Neuronal stem cell (in vitro differentiated cells): ENCODE measurements at regions not wholly inside any gene's neighbourhood (a gene's known extent, or its start where the extent isn't known, plus 50 kb on each side); places are given as distances from the start of the nearest gene placed in this dataset.

Source experiments
- DNase-seq: peaks from one replicate; pipeline ENCODE4 v3.0.0-alpha.2; 2013; ENCODE audit warnings: low spot score
- H2AFZ ChIP-seq: one replicate; pipeline ENCODE4 v1.6.1; 2013; ENCODE audit warnings: mild to moderate bottlenecking, low read length, inconsistent platforms
- H2AK5ac ChIP-seq: 2 replicates; pipeline ENCODE4 v1.6.1; 2013; ENCODE audit warnings: low read depth, mild to moderate bottlenecking, inconsistent platforms, low read length, moderate library complexity, mixed read lengths
- H2BK120ac ChIP-seq: 2 replicates; pipeline ENCODE4 v1.6.1; 2013; ENCODE audit warnings: low read depth, mild to moderate bottlenecking, inconsistent platforms, low read length, moderate library complexity, mixed read lengths
- H2BK12ac ChIP-seq: one replicate; pipeline ENCODE4 v1.6.1; 2013; ENCODE audit warnings: low read length, inconsistent platforms
- H2BK15ac ChIP-seq: 2 replicates; pipeline ENCODE4 v1.6.1; 2013; ENCODE audit warnings: mild to moderate bottlenecking, low read length, inconsistent platforms, mixed read lengths
- H2BK5ac ChIP-seq: one replicate; pipeline ENCODE4 v1.6.1; 2013; ENCODE audit warnings: inconsistent platforms, mild to moderate bottlenecking, low read length, moderate library complexity
- H3K14ac ChIP-seq: one replicate; pipeline ENCODE4 v1.6.1; 2013; ENCODE audit warnings: low read length, inconsistent platforms
- H3K18ac ChIP-seq: 2 replicates; pipeline ENCODE4 v1.6.1; 2013; ENCODE audit warnings: low read length, inconsistent platforms
- H3K23ac ChIP-seq: 2 replicates; pipeline ENCODE4 v1.6.1; 2013; ENCODE audit warnings: low read depth, mild to moderate bottlenecking, mixed read lengths, low read length, inconsistent platforms; ENCODE audit not compliant: poor library complexity
- H3K27ac ChIP-seq: replicated peaks from 3 replicates; pipeline ENCODE4 v1.5.1; 2013; ENCODE audit warnings: low read length, inconsistent platforms
- H3K27me3 ChIP-seq, 3 experiments: 2 replicates each; pipeline ENCODE4 v1.6.1; 2013; ENCODE audit warnings: low read length in 3 of 3, mild to moderate bottlenecking in 2 of 3, inconsistent platforms in 1 of 3, low read depth in 1 of 3, mixed read lengths in 1 of 3, moderate library complexity in 1 of 3; ENCODE audit not compliant: control insufficient read depth in 3 of 3, insufficient read depth in 3 of 3
- H3K36me3 ChIP-seq, 2 donors: replicated peaks in 1 of 2; 2 replicates each; pipeline ENCODE4 v1.6.1; 2013; ENCODE audit warnings: low read length in 2 of 2; ENCODE audit not compliant: control insufficient read depth in 2 of 2, insufficient read depth in 2 of 2
- H3K4ac ChIP-seq: 2 replicates; pipeline ENCODE4 v1.6.1; 2013; ENCODE audit warnings: inconsistent platforms, mild to moderate bottlenecking, low read length, moderate library complexity
- H3K4me1 ChIP-seq, 2 donors: 1 replicate in 1 of 2; 2 replicates in 1 of 2; pipeline ENCODE4 v1.6.1; 2013; ENCODE audit warnings: low read length in 2 of 2, low read depth in 1 of 2; ENCODE audit not compliant: control insufficient read depth in 2 of 2, insufficient read depth in 1 of 2
- H3K4me2 ChIP-seq: one replicate; pipeline ENCODE4 v1.6.1; 2013; ENCODE audit warnings: mild to moderate bottlenecking, low read length, inconsistent platforms; ENCODE audit not compliant: insufficient read depth, poor library complexity, severe bottlenecking
- H3K4me3 ChIP-seq, 2 donors: 2 replicates each; pipeline ENCODE4 v1.5.1; 2013; ENCODE audit warnings: low read length in 2 of 2, mild to moderate bottlenecking in 2 of 2, inconsistent platforms in 1 of 2, moderate library complexity in 1 of 2
- H3K79me1 ChIP-seq: one replicate; pipeline ENCODE4 v1.6.1; 2013; ENCODE audit warnings: low read depth, mild to moderate bottlenecking, inconsistent platforms, low read length, moderate library complexity
- H3K9ac ChIP-seq: one replicate; pipeline ENCODE4 v1.6.1; 2013; ENCODE audit warnings: mild to moderate bottlenecking, low read depth, low read length, inconsistent platforms; ENCODE audit not compliant: poor library complexity
- H3K9me3 ChIP-seq, 2 donors: replicated peaks in 1 of 2; 2 replicates each; pipeline versions ENCODE3 to v1.6.1; 2013; ENCODE audit warnings: low read length in 2 of 2, mild to moderate bottlenecking in 2 of 2, inconsistent platforms in 1 of 2, low read depth in 1 of 2, mixed read lengths in 1 of 2, moderate library complexity in 1 of 2; ENCODE audit not compliant: control insufficient read depth in 2 of 2, insufficient read depth in 1 of 2
- H4K8ac ChIP-seq: one replicate; pipeline ENCODE4 v1.6.1; 2013; ENCODE audit warnings: low read depth, mild to moderate bottlenecking, inconsistent platforms, low read length, moderate library complexity
- H4K91ac ChIP-seq: one replicate; pipeline ENCODE4 v1.6.1; 2013; ENCODE audit warnings: low read length, low read depth, mild to moderate bottlenecking, inconsistent platforms; ENCODE audit not compliant: poor library complexity
- WGBS, 2 donors: extraction: QIAGEN DNeasy Blood & Tissue Kit; methylation state at CpG; one replicate each; pipeline ENCODE4 v1.1.7; 2013; ENCODE audit warnings: missing lambda C conversion rate in 2 of 2, mixed read lengths in 1 of 2; ENCODE audit not compliant: insufficient read length in 2 of 2, insufficient replicate concordance in 1 of 2; ENCODE audit errors: extremely low coverage in 2 of 2; 5-methylcytosine and 5-hydroxymethylcytosine counted together

DNA sequence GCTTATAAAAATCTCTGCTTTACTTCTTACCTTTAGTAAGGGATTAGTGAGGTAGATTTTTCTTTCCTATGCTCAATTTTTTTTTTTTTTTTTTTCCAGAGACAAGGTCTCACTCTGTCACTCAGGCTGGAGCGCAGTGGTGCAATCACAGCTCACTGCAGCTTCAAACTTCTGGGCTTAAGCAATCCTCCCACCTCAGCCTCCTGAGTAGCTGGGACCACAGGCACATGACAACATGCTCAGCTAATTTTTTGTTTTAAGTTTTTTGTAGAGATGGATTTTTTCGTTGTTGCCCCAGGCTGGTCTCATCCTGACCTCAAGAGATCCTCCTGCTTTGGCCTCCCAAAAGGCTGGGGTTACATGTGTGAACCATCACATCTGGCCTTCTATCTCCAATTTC is 58.9 kb upstream of the RREB1 start:
- H3K9me3 ChIP-seq, result no peaks in the 10 kb centered on the region
- H3K23ac ChIP-seq, result no peak overlapping the region
- H3K18ac ChIP-seq, result no peak overlapping the region
- no peak overlapping the region for H2BK12ac ChIP-seq
- no peak overlapping the region for H3K9ac ChIP-seq
- no peaks in the 10 kb centered on the region for H3K79me1 ChIP-seq
- no peak overlapping the region for H3K4me2 ChIP-seq
- H2AFZ ChIP-seq, result no peak overlapping the region
- H4K8ac ChIP-seq, result no peak overlapping the region
- no peak overlapping the region for H2BK5ac ChIP-seq
- H3K14ac ChIP-seq, result no peak overlapping the region
- no peak overlapping the region for H2BK120ac ChIP-seq
- H2AK5ac ChIP-seq, result no peak overlapping the region
- peaks cover 2 to 10% of the 10 kb centered on the region in 2 donors for H3K4me1 ChIP-seq
- no peak overlapping the region for H3K4ac ChIP-seq
- no peak overlapping the region for H4K91ac ChIP-seq
- peaks cover 0 to 70% (median 13%) of the 10 kb centered on the region in 3 experiments for H3K27me3 ChIP-seq
- no peak overlapping the region for H3K4me3 ChIP-seq
- no peaks in the 10 kb centered on the region for H3K36me3 ChIP-seq
- H2BK15ac ChIP-seq, result no peak overlapping the region
- WGBS, 2 donors, result no CpG with 5 or more reads among the region's 2 CpGs
- no peak overlapping the region for H3K27ac ChIP-seq
- no peak for DNase-seq

DNA sequence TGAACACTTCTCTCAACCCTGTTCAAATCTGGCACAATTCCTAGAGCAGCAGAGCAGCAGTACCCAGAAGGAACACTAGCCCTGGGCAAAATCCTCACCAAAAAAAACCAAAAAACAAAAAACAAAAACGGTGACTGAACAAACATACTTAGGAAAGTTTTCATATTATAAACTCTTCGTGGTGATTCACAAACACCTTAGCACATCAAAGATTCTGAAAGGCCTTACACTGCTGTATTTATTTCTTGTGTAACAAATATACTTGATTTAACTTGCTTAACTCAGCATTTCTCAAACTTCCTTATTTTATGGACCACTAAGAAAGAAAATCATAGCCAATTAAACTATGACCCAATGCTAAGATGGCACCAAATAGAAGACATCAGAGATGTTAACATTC is 57.8 kb upstream of the RREB1 start:
- Histone ChIP-seq H3K4me3 (no peak overlapping the region), H3K27ac (no peak overlapping the region)

DNA sequence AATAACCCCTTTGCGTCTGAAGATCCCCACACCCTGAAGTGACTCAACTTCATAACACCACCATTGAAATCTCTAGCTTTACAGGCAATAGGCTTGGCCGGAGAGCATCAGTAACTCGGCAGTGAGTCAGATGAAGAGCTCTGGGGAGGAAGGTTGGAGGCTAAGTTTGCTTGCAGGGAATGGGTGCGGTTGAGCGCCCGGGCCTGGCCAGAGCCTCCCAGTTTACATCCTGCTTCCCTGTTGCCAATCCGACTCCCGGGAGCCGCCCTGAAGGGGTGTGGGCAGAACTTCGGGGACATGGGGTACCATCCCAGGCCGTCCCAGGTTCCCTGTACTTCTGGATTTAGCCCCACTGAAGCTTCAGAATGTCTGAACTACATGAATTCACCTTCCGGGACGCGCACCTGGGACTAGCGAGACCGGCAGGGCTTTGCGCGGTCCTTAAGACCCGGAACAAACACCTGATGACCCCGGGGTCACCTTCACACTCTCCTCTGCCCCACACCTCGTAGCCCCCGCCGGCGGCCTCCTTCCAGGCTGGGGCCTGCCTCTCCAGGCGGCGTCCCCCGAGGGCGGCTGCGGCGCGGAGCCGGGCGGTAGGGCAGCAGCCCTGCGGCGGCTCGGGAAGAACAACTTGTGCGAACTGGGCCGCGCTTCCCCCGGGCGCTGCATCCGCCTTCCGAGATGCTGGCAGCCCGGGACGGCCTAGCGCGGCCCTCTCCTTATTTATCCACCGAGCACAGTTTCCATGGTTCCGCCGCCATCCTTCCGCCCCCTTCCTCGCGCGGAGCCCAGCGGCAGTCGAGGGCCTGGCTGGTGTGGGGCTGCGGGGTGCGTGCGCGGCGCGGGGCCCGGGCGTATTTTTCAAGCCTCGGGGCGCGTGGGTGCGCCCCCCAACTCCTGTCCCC is 56.6 kb upstream of the RREB1 start:
- Histone ChIP-seq H3K14ac (peak overlapping the region; percentile 27), H3K4me3 (peak overlapping the region; percentile 37 to 87), H2AFZ (peak overlapping the region; percentile 97), H4K8ac (peak overlapping the region; percentile 87), H3K23ac (no peak overlapping the region), H2BK12ac (peak overlapping the region; percentile 66), H3K79me1 (no peaks in the 10 kb centered on the region), H2BK5ac (peak overlapping the region; percentile 91), H3K36me3 (no peaks in the 10 kb centered on the region), H3K4ac (no peak overlapping the region), H2BK120ac (peak overlapping the region; percentile 87), H3K27me3 (peaks cover 0 to 68% (median 13%) of the 10 kb centered on the region in 3 experiments), H3K4me1 (peaks cover 2 to 10% of the 10 kb centered on the region in 2 donors), H3K9ac (peak overlapping the region; percentile 86), H2BK15ac (peak overlapping the region; percentile 74), H3K27ac (no peak overlapping the region), H2AK5ac (no peak overlapping the region), H3K4me2 (peak overlapping the region; percentile 95), H3K18ac (peak overlapping the region; percentile 97), H4K91ac (no peak overlapping the region), H3K9me3 (no peaks in the 10 kb centered on the region)
- peak; percentile 38 for DNase-seq
- no CpG with 5 or more reads among the region's 68 CpGs for WGBS, 2 donors

More for the DNA sequence above, 57.8 kb upstream of the RREB1 start:
- Histone ChIP-seq H3K18ac (no peak overlapping the region), H2BK15ac (no peak overlapping the region), H3K4me2 (no peak overlapping the region), H2BK12ac (no peak overlapping the region), H3K14ac (no peak overlapping the region), H3K79me1 (no peaks in the 10 kb centered on the region), H3K4ac (no peak overlapping the region), H2AFZ (no peak overlapping the region), H2BK5ac (no peak overlapping the region), H3K9me3 (no peaks in the 10 kb centered on the region), H2AK5ac (no peak overlapping the region), H3K23ac (no peak overlapping the region), H4K91ac (no peak overlapping the region), H4K8ac (no peak overlapping the region), H3K4me1 (peaks cover 2 to 10% of the 10 kb centered on the region in 2 donors), H3K27me3 (peaks cover 0 to 74% (median 13%) of the 10 kb centered on the region in 3 experiments), H2BK120ac (no peak overlapping the region), H3K9ac (no peak overlapping the region), H3K36me3 (no peaks in the 10 kb centered on the region)
- WGBS, 2 donors, result no CpG with 5 or more reads among the region's 2 CpGs
- no peak for DNase-seq

DNA sequence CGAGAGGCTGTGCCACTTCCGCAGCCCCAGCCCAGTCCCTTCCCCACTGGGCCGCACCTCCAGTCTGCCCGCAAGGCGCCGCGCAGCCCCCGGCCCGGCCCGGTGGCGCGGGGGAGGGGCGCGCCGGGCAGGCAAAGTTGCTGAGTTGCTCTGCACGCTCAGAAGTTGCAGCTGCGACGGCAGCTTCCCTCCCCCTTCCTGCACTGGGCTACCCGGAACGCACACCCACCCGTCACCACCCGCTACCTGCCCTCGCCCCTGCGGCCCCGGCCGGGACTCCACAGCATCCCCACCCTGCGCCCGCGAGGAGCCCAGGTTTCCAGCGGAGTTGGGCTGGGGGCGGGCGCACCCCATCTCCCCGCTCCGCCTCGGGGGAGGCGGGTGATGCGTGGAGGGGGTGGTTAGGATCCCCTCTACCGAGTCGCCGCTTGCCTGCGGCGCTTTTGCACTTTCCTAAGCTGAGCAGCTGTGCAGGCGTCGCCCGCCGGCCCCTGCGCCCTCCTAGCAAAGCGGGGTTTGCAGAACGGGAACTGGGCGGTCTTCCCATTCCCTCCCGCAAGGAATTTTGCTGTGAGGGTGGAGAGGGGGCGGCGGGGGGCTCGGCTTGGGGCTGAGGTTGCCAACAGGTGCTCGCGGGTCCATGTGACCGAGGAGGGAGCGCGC is 55.9 kb upstream of the RREB1 start:
- no peaks in the 10 kb centered on the region for H3K79me1 ChIP-seq
- H3K4me3 ChIP-seq, result peak overlapping the region; percentile 37 to 87
- H3K4me2 ChIP-seq, result peak overlapping the region; percentile 95
- H3K27me3 ChIP-seq, result peaks cover 0 to 64% (median 13%) of the 10 kb centered on the region in 3 experiments
- no CpG with 5 or more reads among the region's 59 CpGs for WGBS, 2 donors
- H2BK15ac ChIP-seq, result peak overlapping the region; percentile 74
- no peak overlapping the region for H4K91ac ChIP-seq
- H2AFZ ChIP-seq, result peak overlapping the region; percentile 97
- no peaks in the 10 kb centered on the region for H3K9me3 ChIP-seq
- H2BK12ac ChIP-seq, result peak overlapping the region; percentile 97
- no peak overlapping the region for H3K27ac ChIP-seq
- no peak overlapping the region for H3K4ac ChIP-seq
- no peak overlapping the region for H3K23ac ChIP-seq
- H2BK120ac ChIP-seq, result peak overlapping the region; percentile 87
- H3K36me3 ChIP-seq, result no peaks in the 10 kb centered on the region
- H3K9ac ChIP-seq, result peak overlapping the region; percentile 86
- peak overlapping the region; percentile 91 for H2BK5ac ChIP-seq
- H3K4me1 ChIP-seq, result peaks cover 2 to 10% of the 10 kb centered on the region in 2 donors
- DNase-seq, result peak; percentile 60
- H4K8ac ChIP-seq, result peak overlapping the region; percentile 87
- peak overlapping the region; percentile 27 for H3K14ac ChIP-seq
- no peak overlapping the region for H2AK5ac ChIP-seq
- H3K18ac ChIP-seq, result peak overlapping the region; percentile 97
